Upper lobe of left lung (tissue), 4 donors: ENCODE measurements at regions not wholly inside any gene's neighbourhood (a gene's known extent, or its start where the extent isn't known, plus 50 kb on each side); places are given as distances from the start of the nearest gene placed in this dataset.

Experiments
- POLR2A ChIP-seq, 4 donors: fragments of 450-650 bp; IDR thresholded peaks; one replicate each; pipeline ENCODE4 v1.5.1; 2016 to 2017; ENCODE audit warnings: antibody characterized with exemption in 4 of 4, mild to moderate bottlenecking in 2 of 4
- POLR2AphosphoS5 ChIP-seq, 2 donors: sonication (generic); formaldehyde crosslinking; IDR thresholded peaks; one replicate each; pipeline ENCODE4 v1.5.1; 2017; ENCODE audit warnings: antibody characterized with exemption in 2 of 2

- no peak for TF ChIP-seq POLR2AphosphoS5 (IDR thresholded peaks at IDR 0.05)
- no peak for TF ChIP-seq POLR2A (IDR thresholded peaks at IDR 0.05)
Measured at GRCh38 chr13:27347211-27347772, 76.7 kb downstream of the RASL11A start.
